Neural progenitor cell (in vitro differentiated cells): ENCODE measurements at regions not wholly inside any gene's neighbourhood (a gene's known extent, or its start where the extent isn't known, plus 50 kb on each side); places are given as distances from the start of the nearest gene placed in this dataset.
A peak's percentile ranks its signal among the peaks of the same experiment; 100 is the strongest.

Experiments
- DNase-seq: peaks from one replicate; pipeline ENCODE4 v3.0.0-alpha.2; 2016; ENCODE audit warnings: low spot score
- H2AFZ ChIP-seq: fragments of 200-600 bp; sonication (generic); replicated peaks from 2 replicates; pipeline ENCODE4 v1.6.1; 2016; ENCODE audit warnings: antibody characterized with exemption
- H3F3A ChIP-seq: fragments of 200-600 bp; sonication (generic); 2 replicates; pipeline ENCODE4 v1.6.1; 2016; ENCODE audit warnings: antibody characterized with exemption, low read depth
- H3K27ac ChIP-seq: fragments of 200-600 bp; sonication (generic); 2 replicates; pipeline ENCODE4 v1.5.1; 2016; ENCODE audit warnings: mild to moderate bottlenecking
- H3K27me3 ChIP-seq: fragments of 200-600 bp; sonication (generic); 2 replicates; pipeline ENCODE4 v1.6.1; 2016; ENCODE audit warnings: mild to moderate bottlenecking, moderate library complexity
- H3K36me3 ChIP-seq: fragments of 200-600 bp; sonication (generic); 2 replicates; pipeline ENCODE4 v1.5.1; 2016
- H3K4me1 ChIP-seq: fragments of 200-600 bp; sonication (generic); 2 replicates; pipeline ENCODE4 v1.6.1; 2016; ENCODE audit warnings: mixed run types
- H3K4me2 ChIP-seq: fragments of 200-600 bp; sonication (generic); 2 replicates; pipeline ENCODE4 v1.6.1; 2016
- H3K4me3 ChIP-seq: fragments of 200-600 bp; sonication (generic); 2 replicates; pipeline ENCODE4 v1.5.1; 2016
- H3K79me2 ChIP-seq: fragments of 200-600 bp; sonication (generic); 2 replicates; pipeline ENCODE4 v1.6.1; 2016; ENCODE audit warnings: low read depth
- H3K9ac ChIP-seq: fragments of 200-600 bp; sonication (generic); 2 replicates; pipeline ENCODE4 v1.6.1; 2016
- H3K9me3 ChIP-seq: fragments of 200-600 bp; sonication (generic); 2 replicates; pipeline ENCODE4 v1.5.1; 2016; ENCODE audit warnings: low read depth
- H4K20me1 ChIP-seq: fragments of 200-600 bp; sonication (generic); 2 replicates; pipeline ENCODE4 v1.6.1; 2016; ENCODE audit warnings: low read depth
- H3K27ac Mint-ChIP-seq: 3 replicates; pipeline ENCODE4 v1.8.0; 2021; ENCODE audit warnings: mixed read lengths
- H3K27me3 Mint-ChIP-seq: 2 replicates; pipeline ENCODE4 v1.8.0; 2022; ENCODE audit warnings: low read depth, mild to moderate bottlenecking, inconsistent platforms, moderate library complexity, mixed read lengths; ENCODE audit not compliant: insufficient read depth
- H3K36me3 Mint-ChIP-seq: 3 replicates; pipeline ENCODE4 v1.8.0; 2021; ENCODE audit warnings: mixed read lengths
- H3K4me1 Mint-ChIP-seq: 3 replicates; pipeline ENCODE4 v1.8.0; 2021; ENCODE audit warnings: mixed read lengths
- H3K4me3 Mint-ChIP-seq: 3 replicates; pipeline ENCODE4 v1.8.0; 2021; ENCODE audit warnings: mild to moderate bottlenecking, moderate library complexity, mixed read lengths
- H3K9me3 Mint-ChIP-seq: 3 replicates; pipeline ENCODE4 v1.8.0; 2020; ENCODE audit warnings: mixed read lengths
- EZH2 ChIP-seq: fragments of 200-600 bp; sonication (generic); IDR thresholded peaks from 2 replicates; pipeline ENCODE4 v1.6.1; 2017; ENCODE audit warnings: antibody characterized with exemption, mild to moderate bottlenecking, moderate library complexity
- EZH2phosphoT487 ChIP-seq: fragments of 200-600 bp; sonication (generic); IDR thresholded peaks from 2 replicates; pipeline ENCODE4 v1.6.1; 2017; ENCODE audit warnings: antibody characterized with exemption
- TF ChIP-seq, protein P1 (sequence below): fragments of 200-600 bp; sonication (generic); IDR thresholded peaks from 2 replicates; pipeline ENCODE4 v1.5.1; 2017; ENCODE audit warnings: antibody characterized with exemption, mild to moderate bottlenecking

DNA sequence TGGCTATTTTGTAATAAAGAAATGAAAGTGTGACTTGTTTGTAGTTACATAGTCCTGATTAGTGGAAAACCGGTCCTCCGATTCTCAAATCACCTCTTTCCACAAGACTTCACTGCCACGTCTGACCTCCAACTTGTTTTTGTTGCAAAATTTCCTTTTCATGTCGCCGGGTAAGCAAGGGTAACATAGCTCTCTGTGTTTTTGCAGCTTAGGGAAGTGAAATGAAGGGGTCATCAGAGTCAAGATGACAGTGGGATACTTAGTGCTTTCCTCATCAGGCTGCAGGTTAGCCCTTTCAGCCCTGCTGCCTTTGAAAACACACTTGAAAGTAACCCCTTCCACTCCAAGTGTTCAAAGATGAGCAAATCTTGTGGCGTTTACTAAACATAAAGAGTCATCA, 217.9 kb downstream of the USP25 start:
- Mint-ChIP-seq H3K36me3 (peaks cover 10% of the 10 kb centered on the region), H3K9me3 (peaks cover 37% of the 10 kb centered on the region), H3K4me3 (peak overlapping the region; percentile 58), H3K4me1 (peaks cover 38% of the 10 kb centered on the region), H3K27ac (peak overlapping the region; percentile 32), H3K27me3 (peaks cover 6% of the 10 kb centered on the region)
- Histone ChIP-seq H3K36me3 (no peaks in the 10 kb centered on the region), H3K9me3 (no peaks in the 10 kb centered on the region), H3K4me3 (no peak overlapping the region), H3F3A (no peaks in the 10 kb centered on the region), H3K79me2 (no peaks in the 10 kb centered on the region), H3K4me1 (no peaks in the 10 kb centered on the region), H3K4me2 (no peak overlapping the region), H4K20me1 (no peaks in the 10 kb centered on the region), H3K9ac (no peak overlapping the region), H3K27ac (no peak overlapping the region), H2AFZ (no peak overlapping the region), H3K27me3 (no peaks in the 10 kb centered on the region)
- TF ChIP-seq EZH2 (no peak), EZH2phosphoT487 (no peak)
- TF ChIP-seq, protein P1, sequence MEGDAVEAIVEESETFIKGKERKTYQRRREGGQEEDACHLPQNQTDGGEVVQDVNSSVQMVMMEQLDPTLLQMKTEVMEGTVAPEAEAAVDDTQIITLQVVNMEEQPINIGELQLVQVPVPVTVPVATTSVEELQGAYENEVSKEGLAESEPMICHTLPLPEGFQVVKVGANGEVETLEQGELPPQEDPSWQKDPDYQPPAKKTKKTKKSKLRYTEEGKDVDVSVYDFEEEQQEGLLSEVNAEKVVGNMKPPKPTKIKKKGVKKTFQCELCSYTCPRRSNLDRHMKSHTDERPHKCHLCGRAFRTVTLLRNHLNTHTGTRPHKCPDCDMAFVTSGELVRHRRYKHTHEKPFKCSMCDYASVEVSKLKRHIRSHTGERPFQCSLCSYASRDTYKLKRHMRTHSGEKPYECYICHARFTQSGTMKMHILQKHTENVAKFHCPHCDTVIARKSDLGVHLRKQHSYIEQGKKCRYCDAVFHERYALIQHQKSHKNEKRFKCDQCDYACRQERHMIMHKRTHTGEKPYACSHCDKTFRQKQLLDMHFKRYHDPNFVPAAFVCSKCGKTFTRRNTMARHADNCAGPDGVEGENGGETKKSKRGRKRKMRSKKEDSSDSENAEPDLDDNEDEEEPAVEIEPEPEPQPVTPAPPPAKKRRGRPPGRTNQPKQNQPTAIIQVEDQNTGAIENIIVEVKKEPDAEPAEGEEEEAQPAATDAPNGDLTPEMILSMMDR = no peak
- no peak for DNase-seq

DNA sequence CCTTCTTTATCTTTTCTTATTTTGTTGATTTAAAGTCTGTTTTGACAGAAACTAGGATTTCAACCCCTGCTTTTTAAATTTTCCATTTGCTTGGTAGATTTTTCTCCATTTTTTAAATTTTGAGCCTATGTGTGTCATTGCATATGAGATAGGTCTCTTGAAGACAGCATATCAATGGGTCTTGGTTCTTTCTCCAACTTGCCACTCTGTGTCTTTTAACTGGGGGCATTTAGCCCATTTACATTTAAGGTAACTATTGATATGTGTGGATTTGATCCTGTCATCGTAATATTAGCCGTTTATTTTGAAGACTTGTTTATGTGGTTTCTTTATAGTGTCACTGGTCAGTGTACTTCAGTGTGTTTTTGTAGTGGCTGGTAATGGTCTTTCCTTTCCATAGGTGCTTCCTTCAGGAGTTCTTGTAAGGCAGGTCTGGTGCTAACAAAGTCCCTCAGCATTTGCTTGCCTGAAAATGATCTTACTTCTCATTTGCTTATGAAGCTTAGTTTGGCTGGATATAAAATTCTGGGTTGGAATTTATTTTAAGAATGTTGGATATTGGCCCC, 223.9 kb downstream of the USP25 start:
- Histone ChIP-seq H3K4me1 (no peaks in the 10 kb centered on the region), H3K9ac (no peak overlapping the region), H3F3A (no peaks in the 10 kb centered on the region), H3K36me3 (no peaks in the 10 kb centered on the region), H3K4me3 (no peak overlapping the region), H2AFZ (no peak overlapping the region), H3K4me2 (no peak overlapping the region), H3K27ac (no peak overlapping the region), H3K9me3 (no peaks in the 10 kb centered on the region), H3K27me3 (no peaks in the 10 kb centered on the region), H3K79me2 (no peaks in the 10 kb centered on the region), H4K20me1 (no peaks in the 10 kb centered on the region)
- no peak for DNase-seq
- Mint-ChIP-seq H3K4me1 (peaks cover 6% of the 10 kb centered on the region), H3K36me3 (peaks cover 15% of the 10 kb centered on the region), H3K27me3 (peaks cover 4% of the 10 kb centered on the region), H3K9me3 (peaks cover 55% of the 10 kb centered on the region), H3K4me3 (no peak overlapping the region), H3K27ac (no peak overlapping the region)
- TF ChIP-seq EZH2phosphoT487 (no peak), EZH2 (no peak)
- TF ChIP-seq, protein P1 = no peak

DNA sequence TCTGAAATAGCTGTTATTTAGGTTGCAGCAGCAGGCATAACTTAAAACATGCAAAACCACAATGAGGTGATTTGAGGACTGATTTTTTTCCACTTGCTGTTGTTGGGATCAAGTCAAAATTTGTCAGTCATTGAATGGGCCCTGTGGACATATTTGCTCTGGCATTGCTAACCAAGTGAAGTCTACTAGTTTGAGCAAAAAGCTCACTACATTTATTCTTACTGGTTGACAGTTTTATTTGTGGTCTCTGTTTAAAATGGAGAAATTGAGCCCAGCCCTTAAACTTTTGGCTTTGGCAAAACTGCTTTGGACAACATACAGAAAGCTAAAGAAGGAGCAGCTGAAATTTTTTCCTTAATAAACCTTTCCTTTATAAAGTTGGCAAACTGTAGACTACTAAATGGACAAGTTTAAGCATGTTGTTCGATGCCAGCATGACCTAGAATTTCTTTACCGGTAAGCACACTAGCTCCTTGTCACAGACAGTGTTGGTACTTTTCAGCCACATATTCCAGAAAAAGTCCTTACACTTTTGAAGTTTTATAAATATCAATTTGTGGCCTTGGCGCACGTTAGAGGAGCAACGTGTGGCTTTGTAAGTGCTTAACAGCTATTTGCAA, 234.6 kb downstream of the USP25 start:
- Mint-ChIP-seq H3K4me1 (peaks cover 10% of the 10 kb centered on the region), H3K27ac (no peak overlapping the region), H3K36me3 (no peaks in the 10 kb centered on the region), H3K4me3 (no peak overlapping the region), H3K27me3 (no peaks in the 10 kb centered on the region), H3K9me3 (peaks cover 8% of the 10 kb centered on the region)
- Histone ChIP-seq H3K4me1 (no peaks in the 10 kb centered on the region), H2AFZ (no peak overlapping the region), H3K4me2 (no peak overlapping the region), H4K20me1 (no peaks in the 10 kb centered on the region), H3K36me3 (no peaks in the 10 kb centered on the region), H3K9ac (no peak overlapping the region), H3K79me2 (no peaks in the 10 kb centered on the region), H3K27me3 (no peaks in the 10 kb centered on the region), H3K9me3 (no peaks in the 10 kb centered on the region), H3K4me3 (no peak overlapping the region), H3F3A (no peaks in the 10 kb centered on the region), H3K27ac (no peak overlapping the region)
- TF ChIP-seq EZH2 (no peak), EZH2phosphoT487 (no peak)
- TF ChIP-seq, protein P1 = no peak
- no peak for DNase-seq
